ENCODE measurements at regions not wholly inside any gene's neighbourhood (a gene's known extent, or its start where the extent isn't known, plus 50 kb on each side); places are given as distances from the start of the nearest gene placed in this dataset.
"Not testable (repeated sequence)": the region's sequence is repeated elsewhere in the genome, so short reads cannot be mapped to it uniquely, and the experiment has no call there.

- Histone ChIP-seq H3K9ac (ENCODE audit: low read length) (no peak overlapping the region), H2AK5ac (ENCODE audit: low read length, severe bottlenecking) (no peak overlapping the region), H3K14ac (ENCODE audit: low read length in 2 of 2) (no peak overlapping the region), H3K4me2 (ENCODE audit: low read length, poor library complexity, severe bottlenecking) (no peak overlapping the region), H3K9me3 (ENCODE audit: control insufficient read depth, low read length) (peaks cover 26% of the 10 kb centered on the region), H2BK12ac (ENCODE audit: low read length in 2 of 2) (no peak overlapping the region), H3K36me3 (ENCODE audit: control insufficient read depth in 1 of 2, insufficient read depth in 2 of 2, low read depth in 1 of 2, low read length in 2 of 2) (no peaks in the 10 kb centered on the region), H3K27me3 (ENCODE audit: control insufficient read depth in 1 of 2, insufficient read depth in 1 of 2, low read length in 2 of 2) (no peaks in the 10 kb centered on the region), H3K4me1 (ENCODE audit: control insufficient read depth, insufficient read depth, low read depth, low read length) (no peaks in the 10 kb centered on the region), H2BK15ac (ENCODE audit: low read depth, poor library complexity, severe bottlenecking) (no peak overlapping the region), H2BK5ac (ENCODE audit: low read depth, low read length, poor library complexity, severe bottlenecking) (no peak overlapping the region), H3K27ac (ENCODE audit: low read length, poor library complexity, severe bottlenecking) (no peak overlapping the region), H3K23ac (ENCODE audit: low read length in 2 of 2) (no peak overlapping the region), H2AFZ (ENCODE audit: low read depth, low read length) (no peak overlapping the region), H3K79me1 (replicated peaks; ENCODE audit: low read length, poor library complexity, severe bottlenecking) (no peaks in the 10 kb centered on the region), H2BK120ac (ENCODE audit: low read depth, low read length) (no peak overlapping the region), H4K8ac (ENCODE audit: low read length) (no peak overlapping the region), H4K91ac (ENCODE audit: low read length) (no peak overlapping the region), H3K4me3 (ENCODE audit: insufficient read depth in 1 of 2, low read depth in 1 of 2, low read length in 2 of 2) (no peak overlapping the region), H3K4ac (ENCODE audit: low read depth in 1 of 2, low read length in 2 of 2) (no peak overlapping the region), H3K18ac (ENCODE audit: low read depth in 1 of 2, low read length in 2 of 2) (no peak overlapping the region)
- no peak for DNase-seq
- WGBS: 80% methylated on average over 2 of the region's 2 CpGs
These were observed 96.3 kb upstream of the TRIM24 start for GRCh38 chr7:138363721-138364120.

- DNase-seq; H3K9ac ChIP-seq (ENCODE audit: low read length); H3K27me3 ChIP-seq (ENCODE audit: control insufficient read depth in 1 of 2, insufficient read depth in 1 of 2, low read length in 2 of 2); H2AK5ac ChIP-seq (ENCODE audit: low read length, severe bottlenecking); H3K4me3 ChIP-seq (ENCODE audit: insufficient read depth in 1 of 2, low read depth in 1 of 2, low read length in 2 of 2); H2BK120ac ChIP-seq (ENCODE audit: low read depth, low read length); H3K4me2 ChIP-seq (ENCODE audit: low read length, poor library complexity, severe bottlenecking); H2BK5ac ChIP-seq (ENCODE audit: low read depth, low read length, poor library complexity, severe bottlenecking); H3K23ac ChIP-seq (ENCODE audit: low read length in 2 of 2); H3K4me1 ChIP-seq (ENCODE audit: control insufficient read depth, insufficient read depth, low read depth, low read length); H3K79me1 ChIP-seq (replicated peaks; ENCODE audit: low read length, poor library complexity, severe bottlenecking); H2BK15ac ChIP-seq (ENCODE audit: low read depth, poor library complexity, severe bottlenecking); H3K36me3 ChIP-seq (ENCODE audit: control insufficient read depth in 1 of 2, insufficient read depth in 2 of 2, low read depth in 1 of 2, low read length in 2 of 2); H2AFZ ChIP-seq (ENCODE audit: low read depth, low read length); H3K4ac ChIP-seq (ENCODE audit: low read depth in 1 of 2, low read length in 2 of 2); H3K27ac ChIP-seq (ENCODE audit: low read length, poor library complexity, severe bottlenecking); H3K14ac ChIP-seq (ENCODE audit: low read length in 2 of 2); H3K18ac ChIP-seq (ENCODE audit: low read depth in 1 of 2, low read length in 2 of 2); H4K8ac ChIP-seq (ENCODE audit: low read length); H2BK12ac ChIP-seq (ENCODE audit: low read length in 2 of 2); H4K91ac ChIP-seq (ENCODE audit: low read length): not testable (repeated sequence)
- 72% methylated on average over 2 of the region's 2 CpGs for WGBS
- H3K9me3 ChIP-seq (ENCODE audit: control insufficient read depth, low read length): peaks cover 21% of the 10 kb centered on the region
These were observed 93.9 kb upstream of the TRIM24 start for GRCh38 chr7:138366137-138366536.

- not testable (repeated sequence) for H2BK5ac ChIP-seq (ENCODE audit: low read depth, low read length, poor library complexity, severe bottlenecking); H3K4me3 ChIP-seq (ENCODE audit: insufficient read depth in 1 of 2, low read depth in 1 of 2, low read length in 2 of 2); H3K23ac ChIP-seq (ENCODE audit: low read length in 2 of 2); DNase-seq; H2BK120ac ChIP-seq (ENCODE audit: low read depth, low read length); H3K14ac ChIP-seq (ENCODE audit: low read length in 2 of 2); H3K9ac ChIP-seq (ENCODE audit: low read length); H2BK15ac ChIP-seq (ENCODE audit: low read depth, poor library complexity, severe bottlenecking); H3K4me2 ChIP-seq (ENCODE audit: low read length, poor library complexity, severe bottlenecking); H3K27ac ChIP-seq (ENCODE audit: low read length, poor library complexity, severe bottlenecking); H2AFZ ChIP-seq (ENCODE audit: low read depth, low read length); H3K79me1 ChIP-seq (replicated peaks; ENCODE audit: low read length, poor library complexity, severe bottlenecking); H3K27me3 ChIP-seq (ENCODE audit: control insufficient read depth in 1 of 2, insufficient read depth in 1 of 2, low read length in 2 of 2); H2AK5ac ChIP-seq (ENCODE audit: low read length, severe bottlenecking); H2BK12ac ChIP-seq (ENCODE audit: low read length in 2 of 2); H4K91ac ChIP-seq (ENCODE audit: low read length); H3K4ac ChIP-seq (ENCODE audit: low read depth in 1 of 2, low read length in 2 of 2); H3K36me3 ChIP-seq (ENCODE audit: control insufficient read depth in 1 of 2, insufficient read depth in 2 of 2, low read depth in 1 of 2, low read length in 2 of 2); H4K8ac ChIP-seq (ENCODE audit: low read length); H3K4me1 ChIP-seq (ENCODE audit: control insufficient read depth, insufficient read depth, low read depth, low read length); H3K18ac ChIP-seq (ENCODE audit: low read depth in 1 of 2, low read length in 2 of 2)
- WGBS: 83% methylated on average over 4 of the region's 4 CpGs
- H3K9me3 ChIP-seq (ENCODE audit: control insufficient read depth, low read length): peaks cover 21% of the 10 kb centered on the region
These were observed 93.4 kb upstream of the TRIM24 start for GRCh38 chr7:138366676-138367075.

GRCh38 chr7:138369797-138370196, 90.3 kb upstream of the TRIM24 start:
- no peak overlapping the region for H4K91ac ChIP-seq (ENCODE audit: low read length)
- no peak overlapping the region for H3K18ac ChIP-seq (ENCODE audit: low read depth in 1 of 2, low read length in 2 of 2)
- no peak overlapping the region for H2BK120ac ChIP-seq (ENCODE audit: low read depth, low read length)
- no peak overlapping the region for H2AK5ac ChIP-seq (ENCODE audit: low read length, severe bottlenecking)
- H3K14ac ChIP-seq (ENCODE audit: low read length in 2 of 2): no peak overlapping the region
- H4K8ac ChIP-seq (ENCODE audit: low read length): no peak overlapping the region
- H3K9ac ChIP-seq (ENCODE audit: low read length): no peak overlapping the region
- H3K79me1 ChIP-seq (replicated peaks; ENCODE audit: low read length, poor library complexity, severe bottlenecking): no peaks in the 10 kb centered on the region
- no peak overlapping the region for H2BK12ac ChIP-seq (ENCODE audit: low read length in 2 of 2)
- H3K9me3 ChIP-seq (ENCODE audit: control insufficient read depth, low read length): peaks cover 23% of the 10 kb centered on the region
- no peak overlapping the region for H2BK5ac ChIP-seq (ENCODE audit: low read depth, low read length, poor library complexity, severe bottlenecking)
- no peak for DNase-seq
- H3K23ac ChIP-seq (ENCODE audit: low read length in 2 of 2): no peak overlapping the region
- H3K4me3 ChIP-seq (ENCODE audit: insufficient read depth in 1 of 2, low read depth in 1 of 2, low read length in 2 of 2): no peak overlapping the region
- H3K36me3 ChIP-seq (ENCODE audit: control insufficient read depth in 1 of 2, insufficient read depth in 2 of 2, low read depth in 1 of 2, low read length in 2 of 2): no peaks in the 10 kb centered on the region
- H3K4me1 ChIP-seq (ENCODE audit: control insufficient read depth, insufficient read depth, low read depth, low read length): no peaks in the 10 kb centered on the region
- no peak overlapping the region for H2BK15ac ChIP-seq (ENCODE audit: low read depth, poor library complexity, severe bottlenecking)
- no CpG with 5 or more reads among the region's 1 CpG for WGBS
- no peak overlapping the region for H3K4ac ChIP-seq (ENCODE audit: low read depth in 1 of 2, low read length in 2 of 2)
- no peak overlapping the region for H3K4me2 ChIP-seq (ENCODE audit: low read length, poor library complexity, severe bottlenecking)
- H2AFZ ChIP-seq (ENCODE audit: low read depth, low read length): no peak overlapping the region
- H3K27ac ChIP-seq (ENCODE audit: low read length, poor library complexity, severe bottlenecking): no peak overlapping the region
- no peaks in the 10 kb centered on the region for H3K27me3 ChIP-seq (ENCODE audit: control insufficient read depth in 1 of 2, insufficient read depth in 1 of 2, low read length in 2 of 2)

Data from mesenchymal stem cell (in vitro differentiated cells and primary cell).